AG10803 (cell line): ENCODE measurements at regions not wholly inside any gene's neighbourhood (a gene's known extent, or its start where the extent isn't known, plus 50 kb on each side); places are given as distances from the start of the nearest gene placed in this dataset.

Experiments
- DNase-seq: peaks from one replicate; pipeline ENCODE4 v3.0.0; 2010; ENCODE audit warnings: low read depth
- H3K4me3 ChIP-seq: 2 replicates; pipeline ENCODE4 v1.5.1; 2011; ENCODE audit warnings: mild to moderate bottlenecking, low read length, control low read depth
- TF ChIP-seq, protein P1 (sequence below): conservative IDR thresholded peaks from 2 replicates; pipeline ENCODE4 v1.5.1; 2011; ENCODE audit warnings: mild to moderate bottlenecking, low read length, control low read depth, inconsistent platforms

DNA sequence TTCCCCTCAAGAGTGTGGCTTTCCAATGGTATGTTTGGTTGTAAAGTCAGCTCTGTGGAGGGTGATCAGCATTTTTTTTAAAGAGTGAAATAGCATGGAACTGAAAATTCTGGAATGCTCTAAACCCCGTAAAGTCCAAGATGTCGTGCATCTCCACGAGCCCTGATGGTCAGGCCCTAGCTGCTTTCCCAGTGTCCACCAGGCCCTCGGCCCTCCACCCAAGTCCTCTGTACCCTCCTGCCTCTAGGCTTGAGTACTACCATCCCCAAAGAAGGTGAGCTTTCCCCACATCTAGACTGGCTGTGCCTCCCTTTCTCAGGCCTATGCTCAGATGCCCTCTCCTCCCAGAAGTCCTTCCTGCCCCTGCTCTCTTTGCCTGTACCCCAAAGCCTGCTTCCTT, 280.3 kb downstream of the GADD45G start:
- no peak for DNase-seq
- TF ChIP-seq, protein P1, sequence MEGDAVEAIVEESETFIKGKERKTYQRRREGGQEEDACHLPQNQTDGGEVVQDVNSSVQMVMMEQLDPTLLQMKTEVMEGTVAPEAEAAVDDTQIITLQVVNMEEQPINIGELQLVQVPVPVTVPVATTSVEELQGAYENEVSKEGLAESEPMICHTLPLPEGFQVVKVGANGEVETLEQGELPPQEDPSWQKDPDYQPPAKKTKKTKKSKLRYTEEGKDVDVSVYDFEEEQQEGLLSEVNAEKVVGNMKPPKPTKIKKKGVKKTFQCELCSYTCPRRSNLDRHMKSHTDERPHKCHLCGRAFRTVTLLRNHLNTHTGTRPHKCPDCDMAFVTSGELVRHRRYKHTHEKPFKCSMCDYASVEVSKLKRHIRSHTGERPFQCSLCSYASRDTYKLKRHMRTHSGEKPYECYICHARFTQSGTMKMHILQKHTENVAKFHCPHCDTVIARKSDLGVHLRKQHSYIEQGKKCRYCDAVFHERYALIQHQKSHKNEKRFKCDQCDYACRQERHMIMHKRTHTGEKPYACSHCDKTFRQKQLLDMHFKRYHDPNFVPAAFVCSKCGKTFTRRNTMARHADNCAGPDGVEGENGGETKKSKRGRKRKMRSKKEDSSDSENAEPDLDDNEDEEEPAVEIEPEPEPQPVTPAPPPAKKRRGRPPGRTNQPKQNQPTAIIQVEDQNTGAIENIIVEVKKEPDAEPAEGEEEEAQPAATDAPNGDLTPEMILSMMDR, result no peak

DNA sequence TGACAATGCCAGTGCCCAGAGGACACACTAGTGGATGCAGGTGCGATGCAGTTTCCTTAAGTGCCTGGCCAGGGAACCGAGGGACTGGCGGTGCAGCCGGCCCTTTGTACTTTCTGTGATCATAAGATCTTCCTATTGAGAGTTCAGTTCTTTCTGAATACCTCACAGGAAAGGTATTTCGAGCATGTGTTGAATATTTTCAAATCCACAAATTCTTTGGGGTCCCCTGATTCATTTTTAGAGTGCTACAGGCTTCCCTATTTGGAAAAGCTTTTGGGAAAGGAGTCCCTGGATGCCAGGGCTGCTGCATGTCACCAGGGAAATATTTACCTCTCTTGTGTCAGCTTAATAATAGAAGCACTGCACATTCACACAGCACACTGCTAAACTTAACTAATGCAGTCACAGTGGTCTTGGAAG, 281.5 kb downstream of the GADD45G start:
- H3K4me3 ChIP-seq, result no peak overlapping the region
- TF ChIP-seq, protein P1, result no peak
- DNase-seq, result peak; percentile 36

More for the DNA sequence above, 280.3 kb downstream of the GADD45G start:
- H3K4me3 ChIP-seq, result no peak overlapping the region

DNA sequence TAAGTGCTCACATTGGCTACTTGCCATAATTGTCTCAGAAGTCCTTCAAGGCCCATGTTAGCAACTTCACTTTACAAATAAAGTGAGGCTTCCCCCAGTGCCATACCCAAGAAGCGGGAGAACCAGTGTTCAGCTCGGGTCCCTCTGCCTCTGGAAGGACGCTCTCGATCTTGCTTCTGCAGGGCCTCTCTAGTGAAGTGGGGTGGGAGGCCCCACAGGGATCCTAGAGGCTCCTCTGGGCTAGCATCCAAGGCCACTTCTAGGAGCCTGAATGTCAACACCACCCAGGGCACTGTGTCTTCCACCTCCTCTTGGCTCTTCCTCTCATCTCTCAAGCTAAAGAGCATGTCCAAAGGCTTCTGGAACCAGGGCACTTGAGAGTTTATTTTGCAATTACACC, 282.5 kb downstream of the GADD45G start:
- TF ChIP-seq, protein P1, result no peak
- H3K4me3 ChIP-seq, result no peak overlapping the region
- DNase-seq, result no peak

DNA sequence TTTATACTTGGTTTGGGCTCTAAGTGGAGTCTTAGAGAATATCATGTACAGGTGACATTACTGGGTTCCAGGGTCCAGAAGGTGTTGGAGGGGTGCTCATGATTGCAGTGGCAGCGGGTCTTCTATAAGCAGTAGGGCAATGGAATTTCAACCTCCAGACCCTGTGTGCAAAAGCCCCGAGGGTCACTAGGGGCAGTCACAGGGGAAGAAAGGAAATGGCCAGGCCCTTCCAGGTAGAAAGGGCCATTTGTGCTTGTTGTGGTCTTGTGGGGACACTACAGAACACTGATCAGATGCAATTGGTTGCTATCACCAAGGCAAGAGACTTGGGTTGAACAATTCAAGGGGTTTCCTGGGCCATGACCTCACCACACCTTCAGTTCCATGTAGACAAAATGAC, 283.4 kb downstream of the GADD45G start:
- TF ChIP-seq, protein P1, result no peak
- DNase-seq, result no peak
- no peak overlapping the region for H3K4me3 ChIP-seq

DNA sequence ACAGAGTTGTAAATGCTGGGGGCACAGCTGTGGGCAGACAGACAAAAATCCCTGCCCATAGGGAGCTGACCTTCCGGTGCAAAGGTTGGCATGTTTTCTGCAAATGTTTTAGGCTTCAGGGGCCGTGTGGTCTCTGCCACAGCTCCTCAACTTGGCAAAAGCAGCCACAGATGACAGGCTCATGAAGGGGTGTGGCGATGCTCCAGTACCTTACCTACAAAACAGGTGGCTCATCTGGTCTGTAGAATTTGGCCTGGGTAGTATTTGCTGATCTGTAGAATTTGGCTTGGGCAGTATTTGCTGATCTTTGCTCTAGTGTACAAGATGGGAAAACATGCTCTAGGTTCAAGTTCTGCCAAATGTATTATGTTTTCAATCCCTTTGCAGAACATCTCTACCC, 283.9 kb downstream of the GADD45G start:
- TF ChIP-seq, protein P1, result no peak
- H3K4me3 ChIP-seq, result no peak overlapping the region
- no peak for DNase-seq

DNA sequence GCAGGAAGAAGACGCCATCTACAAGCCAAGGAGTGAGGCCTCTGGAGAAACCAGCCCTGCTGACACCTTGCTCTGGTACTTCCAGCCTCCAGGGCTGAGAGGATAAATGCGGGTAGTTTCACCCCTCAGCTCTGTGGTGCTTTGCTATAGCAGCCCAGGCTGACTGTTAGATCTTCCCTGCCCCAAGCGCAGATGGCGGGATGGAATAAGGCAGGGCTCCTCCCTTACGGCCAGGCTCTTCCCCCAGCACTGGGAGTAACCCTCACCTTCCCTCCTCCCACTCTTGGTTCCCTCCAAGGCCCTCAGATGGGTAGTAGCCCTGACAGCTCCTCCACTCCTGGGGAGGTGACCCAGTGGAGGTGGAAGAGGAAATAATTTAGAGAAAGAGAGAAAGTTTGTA, 285.1 kb downstream of the GADD45G start:
- TF ChIP-seq, protein P1, result no peak
- DNase-seq, result no peak
- H3K4me3 ChIP-seq, result no peak overlapping the region

DNA sequence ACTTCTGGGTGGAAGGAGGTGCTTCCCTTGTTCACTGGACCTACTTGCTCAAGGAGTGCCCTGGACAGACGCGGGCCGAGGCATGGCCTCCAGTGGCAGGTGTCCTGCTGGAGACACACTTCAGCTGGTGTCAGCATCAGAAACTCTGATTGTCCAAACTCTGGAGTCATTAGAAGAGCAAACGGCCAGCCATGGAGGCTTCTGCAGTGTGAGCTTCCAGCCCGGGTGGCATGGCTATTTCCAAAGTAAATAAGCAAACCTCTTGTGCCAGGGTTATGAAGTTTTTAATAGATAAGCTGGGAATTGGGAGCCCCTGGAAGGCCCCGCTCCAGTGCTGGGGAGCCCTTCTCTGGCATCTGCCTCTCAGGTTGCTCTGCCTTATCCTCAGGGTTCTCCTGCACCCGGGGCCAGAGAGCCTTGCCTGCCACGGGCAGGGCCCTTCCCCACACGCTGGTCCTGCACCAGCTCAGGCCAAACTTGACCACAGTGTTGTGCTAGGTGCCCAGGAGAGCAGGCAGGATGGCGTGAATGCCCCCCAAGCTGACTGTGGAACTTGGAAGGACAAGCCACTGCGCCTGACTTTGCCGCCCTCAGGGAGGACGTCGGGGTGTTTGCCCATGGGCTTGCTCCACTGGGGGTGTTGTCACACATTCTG, 285.6 kb downstream of the GADD45G start:
- TF ChIP-seq, protein P1, result no peak
- no peak for DNase-seq
- H3K4me3 ChIP-seq, result no peak overlapping the region
